Subcutaneous abdominal adipose tissue (tissue), 5 donors: ENCODE measurements at regions not wholly inside any gene's neighbourhood (a gene's known extent, or its start where the extent isn't known, plus 50 kb on each side); places are given as distances from the start of the nearest gene placed in this dataset.
"Not testable (repeated sequence)": the region's sequence is repeated elsewhere in the genome, so short reads cannot be mapped to it uniquely, and the experiment has no call there.

ENCODE experiments used
- H3K27ac ChIP-seq: one replicate; pipeline ENCODE4 v1.7.0; 2013; ENCODE audit warnings: low read depth, mild to moderate bottlenecking, inconsistent platforms, low read length, moderate library complexity
- H3K27me3 ChIP-seq, 5 donors: one replicate each; pipeline ENCODE4 v1.7.0; 2013; ENCODE audit warnings: low read length in 5 of 5, inconsistent platforms in 1 of 5; ENCODE audit not compliant: control insufficient read depth in 5 of 5, insufficient read depth in 4 of 5
- H3K36me3 ChIP-seq, 5 donors: one replicate each; pipeline ENCODE4 v1.7.0; 2013; ENCODE audit warnings: low read length in 5 of 5; ENCODE audit not compliant: control insufficient read depth in 5 of 5, insufficient read depth in 5 of 5
- H3K4me1 ChIP-seq, 5 donors: one replicate each; pipeline ENCODE4 v1.7.0; 2013; ENCODE audit warnings: low read length in 5 of 5, mild to moderate bottlenecking in 3 of 5, moderate library complexity in 1 of 5; ENCODE audit not compliant: control insufficient read depth in 5 of 5, insufficient read depth in 5 of 5
- H3K4me3 ChIP-seq, 5 donors: one replicate each; pipeline ENCODE4 v1.7.0; 2013; ENCODE audit warnings: low read length in 5 of 5, low read depth in 1 of 5
- H3K9ac ChIP-seq, 5 donors: one replicate each; pipeline ENCODE4 v1.7.0; 2013; ENCODE audit warnings: low read length in 5 of 5, mild to moderate bottlenecking in 4 of 5, moderate library complexity in 3 of 5
- H3K9me3 ChIP-seq, 5 donors: one replicate each; pipeline ENCODE4 v1.7.0; 2013; ENCODE audit warnings: low read length in 5 of 5; ENCODE audit not compliant: control insufficient read depth in 5 of 5
- donor health status: healthy.
- donor health status: healthy.
- donor health status: healthy.
- donor health status: healthy.
- donor health status: healthy.

- Histone ChIP-seq H3K9me3 (peaks cover 0 to 13% (median 0%) of the 10 kb centered on the region in 5 donors), H3K36me3 (no peaks in the 10 kb centered on the region), H3K4me1 (no peaks in the 10 kb centered on the region), H3K27me3 (no peaks in the 10 kb centered on the region), H3K9ac (no peak overlapping the region), H3K27ac (no peak overlapping the region), H3K4me3 (no peak overlapping the region)
These were observed 54.1 kb upstream of the PEG3 start for GRCh38 chr19:56894626-56895025.

GRCh38 chr19:56896095-56896494, 55.6 kb upstream of the PEG3 start:
- Histone ChIP-seq H3K4me1 (no peaks in the 10 kb centered on the region), H3K27me3 (no peaks in the 10 kb centered on the region), H3K9me3 (peaks cover 0 to 26% (median 2%) of the 10 kb centered on the region in 5 donors), H3K9ac (no peak overlapping the region), H3K27ac (no peak overlapping the region), H3K36me3 (no peaks in the 10 kb centered on the region), H3K4me3 (no peak overlapping the region)

- Histone ChIP-seq H3K27ac (no peak overlapping the region), H3K4me3 (no peak overlapping the region), H3K36me3 (no peaks in the 10 kb centered on the region)
These were observed 59.4 kb upstream of the PEG3 start for GRCh38 chr19:56899943-56900342.

GRCh38 chr19:56900573-56901097, 60.1 kb upstream of the PEG3 start:
- peaks cover 0 to 29% (median 2%) of the 10 kb centered on the region in 5 donors for H3K9me3 ChIP-seq
- no peak overlapping the region for H3K4me3 ChIP-seq
- H3K36me3 ChIP-seq, result no peaks in the 10 kb centered on the region
- H3K27ac ChIP-seq, result no peak overlapping the region
- H3K27me3 ChIP-seq, result no peaks in the 10 kb centered on the region
- no peaks in the 10 kb centered on the region for H3K4me1 ChIP-seq
- no peak overlapping the region for H3K9ac ChIP-seq

More at GRCh38 chr19:56899943-56900342, 59.4 kb upstream of the PEG3 start:
- Histone ChIP-seq H3K9me3 (peaks cover 0 to 27% (median 2%) of the 10 kb centered on the region in 5 donors), H3K9ac (no peak overlapping the region), H3K27me3 (no peaks in the 10 kb centered on the region), H3K4me1 (no peaks in the 10 kb centered on the region)

- Histone ChIP-seq H3K9me3 (peaks cover 0 to 19% (median 0%) of the 10 kb centered on the region in 5 donors), H3K4me3 (no peak overlapping the region), H3K9ac (no peak overlapping the region), H3K36me3 (no peaks in the 10 kb centered on the region), H3K27me3 (no peaks in the 10 kb centered on the region), H3K27ac (no peak overlapping the region), H3K4me1 (no peaks in the 10 kb centered on the region)
These were observed 65.2 kb upstream of the PEG3 start for GRCh38 chr19:56905631-56906150.

- Histone ChIP-seq H3K4me1 (no peaks in the 10 kb centered on the region), H3K9me3 (peaks cover 0 to 10% (median 2%) of the 10 kb centered on the region in 5 donors), H3K27me3 (peaks cover 0 to 5% (median 0%) of the 10 kb centered on the region in 5 donors), H3K4me3 (no peak overlapping the region), H3K27ac (no peak overlapping the region), H3K9ac (no peak overlapping the region), H3K36me3 (no peaks in the 10 kb centered on the region)
These were observed 72.0 kb upstream of the PEG3 start for GRCh38 chr19:56912401-56913112.

- H3K27me3 ChIP-seq, H3K4me3 ChIP-seq, H3K4me1 ChIP-seq, H3K27ac ChIP-seq, H3K36me3 ChIP-seq, H3K9ac ChIP-seq: not testable (repeated sequence)
- H3K9me3 ChIP-seq, result peaks cover 0 to 10% (median 2%) of the 10 kb centered on the region in 5 donors
These were observed 72.6 kb upstream of the PEG3 start for GRCh38 chr19:56913113-56913455.

GRCh38 chr19:56916528-56916927, 76.0 kb upstream of the PEG3 start:
- Histone ChIP-seq H3K9ac (no peak overlapping the region), H3K27ac (no peak overlapping the region), H3K4me1 (no peaks in the 10 kb centered on the region)

GRCh38 chr19:56917529-56917928, 77.0 kb upstream of the PEG3 start:
- no peak overlapping the region for H3K27ac ChIP-seq
- peaks cover 0 to 5% (median 0%) of the 10 kb centered on the region in 5 donors for H3K27me3 ChIP-seq
- H3K9me3 ChIP-seq, result peaks cover 0 to 10% (median 2%) of the 10 kb centered on the region in 5 donors
- H3K36me3 ChIP-seq, result no peaks in the 10 kb centered on the region
- H3K4me1 ChIP-seq, result no peaks in the 10 kb centered on the region
- no peak overlapping the region for H3K9ac ChIP-seq
- no peak overlapping the region for H3K4me3 ChIP-seq

More at GRCh38 chr19:56916528-56916927, 76.0 kb upstream of the PEG3 start:
- Histone ChIP-seq H3K36me3 (no peaks in the 10 kb centered on the region), H3K9me3 (peaks cover 0 to 10% (median 2%) of the 10 kb centered on the region in 5 donors), H3K4me3 (no peak overlapping the region), H3K27me3 (peaks cover 0 to 5% (median 0%) of the 10 kb centered on the region in 5 donors)

GRCh38 chr19:56917998-56918397, 77.5 kb upstream of the PEG3 start:
- Histone ChIP-seq H3K4me1 (no peaks in the 10 kb centered on the region), H3K9me3 (peaks cover 0 to 11% (median 2%) of the 10 kb centered on the region in 5 donors), H3K9ac (no peak overlapping the region), H3K27me3 (peaks cover 0 to 5% (median 0%) of the 10 kb centered on the region in 5 donors), H3K36me3 (no peaks in the 10 kb centered on the region), H3K27ac (no peak overlapping the region), H3K4me3 (no peak overlapping the region)
